HG03159 (cell line): ENCODE measurements at regions not wholly inside any gene's neighbourhood (a gene's known extent, or its start where the extent isn't known, plus 50 kb on each side); places are given as distances from the start of the nearest gene placed in this dataset.

Experiments
- ATAC-seq: cut with Tn5 transposase; IDR thresholded peaks from one replicate; pipeline ENCODE4 v1.9.1; 2021; ENCODE audit warnings: mild to moderate bottlenecking, moderate library complexity; ENCODE audit not compliant: unreplicated experiment

DNA sequence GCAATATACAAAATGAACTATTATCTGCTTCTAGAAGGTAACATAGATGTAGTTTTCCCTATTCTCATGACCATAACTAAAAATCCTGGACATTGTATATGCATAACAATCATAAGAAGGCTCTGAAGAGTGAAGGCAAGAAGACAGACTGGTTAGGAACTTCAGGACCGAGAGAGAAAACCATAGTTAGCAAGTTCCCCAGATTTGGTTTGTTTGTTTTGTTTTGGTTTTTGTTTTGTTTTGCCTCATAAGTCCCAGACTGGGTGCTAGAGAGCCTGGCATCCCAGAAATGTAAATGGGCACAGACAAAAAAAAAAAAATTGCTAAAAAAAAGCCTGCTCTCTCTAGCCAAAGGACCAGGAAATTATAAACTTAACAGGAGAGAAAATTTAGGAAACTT, 192.2 kb upstream of the FBXO11 start:
- ATAC-seq = no peak

- ATAC-seq = no peak
These were observed 198.1 kb upstream of the FBXO11 start for GRCh38 chr2:48104418-48104817.

GRCh38 chr2:48105848-48106247, 199.6 kb upstream of the FBXO11 start:
- ATAC-seq = no peak

- no peak for ATAC-seq
These were observed 201.1 kb upstream of the FBXO11 start for GRCh38 chr2:48107326-48107925.

DNA sequence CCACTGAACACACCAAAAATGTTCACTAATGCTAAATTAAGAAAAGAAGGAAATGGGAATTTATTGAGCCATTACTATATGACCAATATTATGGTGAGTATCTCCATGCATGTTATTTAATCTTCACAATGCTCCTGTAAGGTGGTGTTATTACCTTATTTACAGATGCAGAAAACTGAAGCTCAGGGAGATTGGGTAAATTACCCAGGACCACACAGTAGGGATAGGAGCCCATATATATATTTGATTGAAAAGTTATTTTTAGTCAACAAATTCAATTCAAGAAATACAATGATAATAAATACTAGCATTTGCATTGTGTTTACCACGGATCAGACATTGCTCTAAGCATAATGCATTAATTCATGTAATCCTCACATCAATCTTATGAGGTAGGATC, 202.2 kb upstream of the FBXO11 start:
- no peak for ATAC-seq

GRCh38 chr2:48109491-48110204, 203.3 kb upstream of the FBXO11 start:
- no peak for ATAC-seq

- ATAC-seq = no peak
These were observed 204.0 kb upstream of the FOXN2 start for GRCh38 chr2:48110492-48110891.

- ATAC-seq = no peak
These were observed 201.4 kb upstream of the FOXN2 start for GRCh38 chr2:48112911-48113680.

GRCh38 chr2:48113767-48114166, 200.7 kb upstream of the FOXN2 start:
- peak; percentile 26 for ATAC-seq

- ATAC-seq = peak; percentile 71
These were observed 200.2 kb upstream of the FOXN2 start for GRCh38 chr2:48114256-48114655.

DNA sequence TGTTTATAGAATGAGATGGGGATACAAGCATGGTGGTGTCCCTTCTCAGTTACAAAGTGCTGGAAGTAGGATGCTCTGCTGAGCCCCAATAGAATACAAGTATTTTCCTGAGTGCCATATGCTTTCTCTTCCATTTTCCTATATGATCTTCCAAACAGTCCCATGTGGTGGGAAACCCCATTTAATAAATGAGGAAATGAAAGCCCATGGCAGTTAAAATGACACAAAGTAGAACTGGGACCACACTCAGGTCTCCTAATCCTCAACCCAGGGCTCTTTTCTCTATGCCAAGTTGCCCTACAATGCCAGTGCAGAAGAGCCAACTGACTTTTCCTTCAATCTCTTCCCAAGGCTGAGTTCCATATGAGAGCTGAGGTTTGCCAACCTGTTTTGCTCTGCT, 198.0 kb upstream of the FOXN2 start:
- ATAC-seq = no peak

DNA sequence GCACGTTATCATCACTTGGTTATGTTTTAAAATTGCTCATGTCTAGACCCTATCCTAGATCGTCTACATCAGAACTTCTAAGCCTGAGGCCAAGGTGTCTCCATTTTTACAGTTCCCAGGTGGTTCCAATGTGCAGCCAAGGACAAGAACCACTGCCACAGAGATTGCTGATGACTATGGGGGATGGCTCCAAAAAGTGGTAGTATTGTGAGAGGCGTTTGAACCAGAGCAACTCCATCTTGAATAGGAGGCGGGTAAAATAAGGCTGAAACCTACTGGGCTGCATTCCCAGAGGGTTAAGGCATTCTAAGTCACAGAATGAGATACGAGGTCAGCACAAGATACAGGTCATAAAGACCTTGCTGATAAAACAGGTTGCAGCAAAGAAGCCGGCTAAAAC, 195.6 kb upstream of the FOXN2 start:
- no peak for ATAC-seq

DNA sequence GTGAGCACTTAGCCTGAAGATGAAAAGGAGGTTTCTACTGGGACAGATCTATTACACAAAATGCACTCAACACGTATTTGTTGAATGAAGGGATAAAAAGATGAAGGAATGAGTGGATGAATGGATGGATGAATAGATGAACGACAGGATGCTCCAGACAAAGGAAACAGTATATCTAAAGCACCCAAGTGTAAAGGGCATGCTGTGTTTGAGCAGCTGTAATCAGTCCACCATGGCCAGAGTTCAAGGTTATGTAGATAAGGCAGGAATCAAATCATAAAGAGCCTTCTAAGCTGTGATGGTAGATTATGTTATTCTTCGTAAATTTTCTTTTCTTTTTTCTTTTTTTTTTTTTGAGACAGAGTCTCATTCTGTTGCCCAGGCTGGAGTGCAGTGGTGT, 194.4 kb upstream of the FOXN2 start:
- no peak for ATAC-seq

DNA sequence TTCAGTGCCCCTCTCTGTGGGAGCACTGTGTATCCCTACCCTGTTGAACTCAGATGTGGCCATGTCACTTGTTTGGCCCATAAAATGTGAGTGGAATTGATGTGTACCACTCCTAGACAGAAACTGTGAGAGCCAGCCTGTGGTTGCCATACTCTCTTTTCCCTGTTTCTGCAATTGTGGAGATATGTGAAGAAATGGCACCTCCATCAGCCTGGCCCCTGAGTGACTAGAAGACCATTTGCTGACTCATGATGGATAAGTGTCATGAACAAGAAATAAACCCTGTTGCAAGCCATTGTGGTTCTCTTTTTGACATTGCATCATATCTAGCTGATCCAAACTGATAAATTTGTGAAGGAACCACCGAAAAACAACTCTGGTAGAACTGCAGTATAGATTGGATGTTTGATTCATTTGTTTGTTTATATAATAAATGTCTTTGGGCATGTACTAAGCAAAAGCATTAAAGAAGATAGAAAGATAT, 193.7 kb upstream of the FOXN2 start:
- ATAC-seq = no peak

DNA sequence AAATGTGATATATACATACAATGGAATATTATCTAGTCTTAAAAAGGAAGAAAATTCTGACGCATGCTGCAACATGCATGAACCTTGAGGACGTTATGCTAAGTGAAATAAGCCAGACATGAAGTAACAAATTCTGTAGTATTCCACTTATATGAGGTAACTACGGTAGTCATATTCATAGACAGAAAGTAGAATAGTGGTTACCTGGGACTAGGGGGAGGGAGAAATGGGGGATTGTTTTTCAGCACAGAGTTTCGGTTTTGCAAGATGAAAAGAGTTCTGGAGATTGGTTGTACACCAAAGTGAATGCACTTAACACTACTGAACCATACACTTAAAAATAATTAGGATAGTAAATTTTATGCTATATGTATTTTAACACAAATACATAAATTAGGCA, 192.3 kb upstream of the FOXN2 start:
- ATAC-seq = no peak

DNA sequence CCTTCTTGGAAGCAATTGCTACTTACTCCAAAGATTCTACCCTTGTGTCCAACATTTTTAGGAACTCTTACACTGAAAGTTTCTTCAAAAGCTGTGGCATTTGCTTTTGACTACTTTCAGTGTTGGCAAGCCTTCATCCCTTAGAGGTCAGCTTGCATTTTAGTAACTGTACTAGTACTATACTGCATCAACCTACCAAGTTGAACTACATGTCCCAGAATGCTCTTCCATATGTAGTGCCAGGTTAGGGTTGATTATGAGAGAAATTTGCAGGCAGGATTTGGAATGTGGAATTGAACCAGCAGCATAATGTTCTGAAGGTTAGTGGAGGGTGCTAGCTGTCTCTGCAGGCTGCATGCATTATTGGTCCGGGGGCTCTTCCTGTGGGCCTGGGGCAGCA, 189.9 kb upstream of the FOXN2 start:
- ATAC-seq = no peak

DNA sequence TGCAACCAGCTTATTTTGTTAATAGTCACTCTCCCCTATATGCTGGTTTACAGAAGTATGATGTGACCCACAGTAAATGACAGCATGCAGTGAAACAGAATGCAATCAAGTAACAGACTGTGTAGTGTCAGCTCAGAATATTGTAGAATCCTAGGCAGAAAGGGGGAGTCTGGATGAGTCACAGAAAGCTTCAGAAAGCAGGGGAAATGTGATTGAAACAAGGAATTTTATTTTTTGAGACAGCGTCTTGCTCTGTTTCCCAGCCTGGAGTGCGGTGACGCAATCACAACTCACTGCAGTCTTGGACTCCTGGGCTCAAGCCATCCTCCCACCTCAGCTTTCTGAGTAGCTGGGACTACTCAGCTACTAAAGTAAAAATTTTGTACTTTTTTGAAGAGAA, 188.3 kb upstream of the FOXN2 start:
- no peak for ATAC-seq

DNA sequence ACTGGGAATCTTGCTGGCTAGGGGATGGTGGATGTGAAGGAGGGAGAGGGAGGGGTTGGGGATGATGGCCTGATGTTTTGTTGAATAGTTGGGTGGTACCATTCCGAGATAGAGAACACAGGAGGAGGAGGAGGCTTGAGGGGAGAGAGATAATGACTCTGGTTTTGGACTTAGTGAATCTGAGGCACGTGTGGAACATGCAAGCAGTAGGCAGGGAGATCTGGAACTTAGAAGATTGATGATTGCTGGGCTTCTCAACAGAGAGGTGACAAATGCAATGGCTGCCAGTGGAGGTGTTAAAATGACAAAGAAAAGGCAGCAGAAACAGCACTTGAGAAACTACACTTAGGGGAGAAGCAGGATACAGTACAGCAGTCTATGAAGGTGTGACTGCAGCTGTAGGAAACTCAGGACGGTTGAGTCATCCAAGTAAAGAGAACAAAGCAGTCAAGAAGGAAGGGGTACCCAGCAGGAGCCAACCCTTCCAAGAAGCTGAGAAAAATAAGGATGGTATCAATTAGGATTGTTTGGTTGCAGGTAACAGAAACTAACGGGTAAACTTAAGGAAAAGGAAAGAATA, 186.8 kb upstream of the FOXN2 start:
- ATAC-seq = no peak

DNA sequence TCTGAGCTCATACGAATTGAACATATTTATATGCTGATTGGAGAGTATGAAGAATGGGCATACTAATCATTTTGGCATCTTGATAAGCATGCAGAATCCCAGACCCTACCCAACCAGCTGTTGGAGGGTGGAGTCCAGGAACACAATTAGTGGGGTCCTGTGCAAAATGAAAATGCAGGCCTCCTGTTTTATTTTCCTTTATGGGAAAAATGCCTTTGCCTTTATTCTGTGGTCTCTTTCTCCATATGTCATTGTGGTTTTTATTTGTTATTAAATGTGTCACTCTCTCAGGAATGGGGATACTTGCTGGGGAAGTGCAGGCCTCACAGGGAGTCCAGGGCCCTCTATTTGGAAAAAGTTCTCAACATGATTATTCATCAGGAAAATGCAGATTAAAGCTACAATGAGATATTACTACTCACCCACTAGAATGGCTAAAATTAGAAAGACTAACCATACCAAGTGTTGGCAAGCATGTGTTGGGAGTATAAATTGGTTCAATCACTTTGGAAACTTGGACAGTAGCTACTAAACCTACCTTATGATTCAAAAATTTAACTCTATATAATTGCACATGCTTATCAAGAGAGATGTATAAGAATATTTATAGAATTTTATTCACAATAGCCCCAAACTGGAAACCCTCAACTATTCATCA, 185.1 kb upstream of the FOXN2 start:
- ATAC-seq = no peak

GRCh38 chr2:48131539-48132270, 182.8 kb upstream of the FOXN2 start:
- ATAC-seq = no peak

DNA sequence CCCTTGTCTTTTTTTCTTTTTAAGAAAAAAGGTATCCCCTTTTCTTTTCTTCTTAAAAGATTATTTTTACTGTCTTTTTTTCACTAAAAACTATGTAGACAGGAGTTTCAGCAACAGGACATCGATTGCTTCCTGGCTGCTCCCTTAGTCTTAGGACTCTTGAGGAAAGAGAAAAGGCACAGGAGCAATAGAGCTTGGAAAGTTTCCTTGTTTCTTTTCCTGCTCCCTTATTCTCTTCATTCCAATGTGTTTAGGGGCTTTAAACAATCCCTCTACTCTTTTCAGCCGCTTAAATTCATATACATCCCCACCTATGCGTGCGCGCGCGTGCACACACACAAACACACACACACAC, 182.2 kb upstream of the FOXN2 start:
- no peak for ATAC-seq
